NCI-H510A treated with DMSO at 0.1 percent for 48 hours (cell line): ENCODE measurements at regions not wholly inside any gene's neighbourhood (a gene's known extent, or its start where the extent isn't known, plus 50 kb on each side); places are given as distances from the start of the nearest gene placed in this dataset.
A peak's percentile ranks its signal among the peaks of the same experiment; 100 is the strongest.
"Not testable (repeated sequence)": the region's sequence is repeated elsewhere in the genome, so short reads cannot be mapped to it uniquely, and the experiment has no call there.

Source experiments
- DNase-seq: peaks from one replicate; lab custom pipeline; 2025; lab: John Stamatoyannopoulos, UW

- DNase-seq, result no peak
Measured at GRCh38 chr4:54574500-54574899, 83.3 kb upstream of the KIT start.

GRCh38 chr4:54575919-54576318 lies 81.8 kb upstream of the KIT start:
- no peak for DNase-seq

- DNase-seq, result peak; percentile 95
Measured at GRCh38 chr4:54581807-54582206, 76.0 kb upstream of the KIT start.

- DNase-seq, result no peak
Measured at GRCh38 chr4:54585321-54586000, 72.3 kb upstream of the KIT start.

- peak; percentile 90 for DNase-seq
Measured at GRCh38 chr4:54586320-54586955, 71.3 kb upstream of the KIT start.

- DNase-seq, result no peak
Measured at GRCh38 chr4:54587107-54587891, 70.5 kb upstream of the KIT start.

GRCh38 chr4:54588404-54588803 lies 69.4 kb upstream of the KIT start:
- no peak for DNase-seq

- DNase-seq, result no peak
Measured at GRCh38 chr4:54589586-54589985, 68.2 kb upstream of the KIT start.

- DNase-seq, result no peak
Measured at GRCh38 chr4:54593795-54594322, 63.9 kb upstream of the KIT start.

- DNase-seq, result no peak
Measured at GRCh38 chr4:54596201-54596600, 61.6 kb upstream of the KIT start.

- DNase-seq, result not testable (repeated sequence)
Measured at GRCh38 chr4:54597678-54598077, 60.1 kb upstream of the KIT start.

- not testable (repeated sequence) for DNase-seq
Measured at GRCh38 chr4:54602175-54602574, 55.6 kb upstream of the KIT start.

GRCh38 chr4:54607067-54607466 lies 50.7 kb upstream of the KIT start:
- DNase-seq, result peak; percentile 20

GRCh38 chr4:54607521-54607920 lies 50.2 kb upstream of the KIT start:
- DNase-seq, result no peak
